ENCODE measurements at regions not wholly inside any gene's neighbourhood (a gene's known extent, or its start where the extent isn't known, plus 50 kb on each side); places are given as distances from the start of the nearest gene placed in this dataset.

- H3K4me1 ChIP-seq (ENCODE audit: insufficient read depth): no peaks in the 10 kb centered on the region
- no peak overlapping the region for H3K9ac ChIP-seq
- H2AFZ ChIP-seq: no peak overlapping the region
- H3K4me2 ChIP-seq (ENCODE audit: unreplicated experiment): no peak overlapping the region
- no peaks in the 10 kb centered on the region for H3K36me3 ChIP-seq (ENCODE audit: low read depth)
- no peak overlapping the region for H3K27ac ChIP-seq
- WGBS, 2 experiments (ENCODE audit: low coverage in 1 of 2, low lambda C conversion rate in 2 of 2, missing lambda C conversion rate in 2 of 2): 56 to 64% methylated on average over 3 of the region's 3 CpGs
- no peak overlapping the region for H3K4me3 ChIP-seq
- H4K20me1 ChIP-seq (ENCODE audit: insufficient read depth): no peaks in the 10 kb centered on the region
- no peaks in the 10 kb centered on the region for H3K27me3 ChIP-seq (replicated peaks; ENCODE audit: insufficient read depth)
- TF ChIP-seq EZH2phosphoT487 (IDR thresholded peaks at IDR 0.05; ENCODE audit: insufficient read depth, low read depth) (no peak), EZH2 (IDR thresholded peaks at IDR 0.05; ENCODE audit: insufficient read depth, poor library complexity, severe bottlenecking) (no peak)
- in situ Hi-C loops (cut with MboI): no loop called here
- no peak for DNase-seq
- no peaks in the 10 kb centered on the region for H3K9me3 ChIP-seq (ENCODE audit: low read depth)
- H3K79me2 ChIP-seq (ENCODE audit: insufficient read depth): no peaks in the 10 kb centered on the region
- no peaks in the 10 kb centered on the region for H3K9me2 ChIP-seq (ENCODE audit: insufficient read depth)
- H3F3A ChIP-seq (ENCODE audit: insufficient read depth): no peaks in the 10 kb centered on the region
Observed at GRCh38 chr11:115715251-115715770, 211.1 kb upstream of the CADM1 start.

GRCh38 chr11:115712296-115712695 lies 208.1 kb upstream of the CADM1 start:
- TF ChIP-seq EZH2phosphoT487 (IDR thresholded peaks at IDR 0.05; ENCODE audit: insufficient read depth, low read depth): no peak
- TF ChIP-seq EZH2 (IDR thresholded peaks at IDR 0.05; ENCODE audit: insufficient read depth, poor library complexity, severe bottlenecking): no peak
- Histone ChIP-seq H3K4me3 (no peak overlapping the region), H4K20me1 (ENCODE audit: insufficient read depth) (no peaks in the 10 kb centered on the region), H3K9ac (no peak overlapping the region), H3K27me3 (replicated peaks; ENCODE audit: insufficient read depth) (no peaks in the 10 kb centered on the region), H3K4me1 (ENCODE audit: insufficient read depth) (no peaks in the 10 kb centered on the region), H3K27ac (no peak overlapping the region), H3K4me2 (ENCODE audit: unreplicated experiment) (no peak overlapping the region), H3K9me3 (ENCODE audit: low read depth) (no peaks in the 10 kb centered on the region), H3K36me3 (ENCODE audit: low read depth) (no peaks in the 10 kb centered on the region), H2AFZ (no peak overlapping the region), H3K79me2 (ENCODE audit: insufficient read depth) (no peaks in the 10 kb centered on the region), H3F3A (ENCODE audit: insufficient read depth) (no peaks in the 10 kb centered on the region), H3K9me2 (ENCODE audit: insufficient read depth) (no peaks in the 10 kb centered on the region)
- in situ Hi-C loops (cut with MboI): no loop called here
- DNase-seq: no peak

- Histone ChIP-seq H3F3A (ENCODE audit: insufficient read depth) (no peaks in the 10 kb centered on the region), H3K36me3 (ENCODE audit: low read depth) (no peaks in the 10 kb centered on the region), H3K4me3 (no peak overlapping the region), H3K9me2 (ENCODE audit: insufficient read depth) (no peaks in the 10 kb centered on the region), H3K4me2 (ENCODE audit: unreplicated experiment) (no peak overlapping the region), H3K27ac (no peak overlapping the region), H3K79me2 (ENCODE audit: insufficient read depth) (no peaks in the 10 kb centered on the region), H3K9ac (no peak overlapping the region), H3K27me3 (replicated peaks; ENCODE audit: insufficient read depth) (no peaks in the 10 kb centered on the region), H3K9me3 (ENCODE audit: low read depth) (no peaks in the 10 kb centered on the region), H3K4me1 (ENCODE audit: insufficient read depth) (no peaks in the 10 kb centered on the region), H2AFZ (no peak overlapping the region), H4K20me1 (ENCODE audit: insufficient read depth) (no peaks in the 10 kb centered on the region)
- WGBS, 2 experiments (ENCODE audit: low coverage in 1 of 2, low lambda C conversion rate in 2 of 2, missing lambda C conversion rate in 2 of 2): 8 to 10% methylated on average over 20 of the region's 20 CpGs
- DNase-seq: no peak
- in situ Hi-C loops (cut with MboI): no loop called here
- TF ChIP-seq EZH2 (IDR thresholded peaks at IDR 0.05; ENCODE audit: insufficient read depth, poor library complexity, severe bottlenecking): no peak
- TF ChIP-seq EZH2phosphoT487 (IDR thresholded peaks at IDR 0.05; ENCODE audit: insufficient read depth, low read depth): no peak
Observed at GRCh38 chr11:115710980-115711379, 206.8 kb upstream of the CADM1 start.

GRCh38 chr11:115710426-115710825 lies 206.2 kb upstream of the CADM1 start:
- Histone ChIP-seq H4K20me1 (ENCODE audit: insufficient read depth) (no peaks in the 10 kb centered on the region), H3K4me3 (no peak overlapping the region), H3K36me3 (ENCODE audit: low read depth) (no peaks in the 10 kb centered on the region), H3F3A (ENCODE audit: insufficient read depth) (no peaks in the 10 kb centered on the region), H3K9ac (no peak overlapping the region), H3K27ac (no peak overlapping the region), H3K9me3 (ENCODE audit: low read depth) (no peaks in the 10 kb centered on the region), H3K27me3 (replicated peaks; ENCODE audit: insufficient read depth) (no peaks in the 10 kb centered on the region), H2AFZ (no peak overlapping the region), H3K79me2 (ENCODE audit: insufficient read depth) (no peaks in the 10 kb centered on the region), H3K4me1 (ENCODE audit: insufficient read depth) (no peaks in the 10 kb centered on the region), H3K9me2 (ENCODE audit: insufficient read depth) (no peaks in the 10 kb centered on the region), H3K4me2 (ENCODE audit: unreplicated experiment) (no peak overlapping the region)
- in situ Hi-C loops (cut with MboI): no loop called here
- TF ChIP-seq EZH2phosphoT487 (IDR thresholded peaks at IDR 0.05; ENCODE audit: insufficient read depth, low read depth): no peak
- no peak for TF ChIP-seq EZH2 (IDR thresholded peaks at IDR 0.05; ENCODE audit: insufficient read depth, poor library complexity, severe bottlenecking)
- no peak for DNase-seq
- 28 to 38% methylated on average over 5 of the region's 5 CpGs for WGBS, 2 experiments (ENCODE audit: low coverage in 1 of 2, low lambda C conversion rate in 2 of 2, missing lambda C conversion rate in 2 of 2)

GRCh38 chr11:115709297-115709696 lies 205.1 kb upstream of the CADM1 start:
- H3K4me1 ChIP-seq (ENCODE audit: insufficient read depth): no peaks in the 10 kb centered on the region
- no peak overlapping the region for H3K4me3 ChIP-seq
- H3K36me3 ChIP-seq (ENCODE audit: low read depth): no peaks in the 10 kb centered on the region
- 34 to 36% methylated on average over 4 to 8 of the region's 8 CpGs for WGBS, 2 experiments (ENCODE audit: low coverage in 1 of 2, low lambda C conversion rate in 2 of 2, missing lambda C conversion rate in 2 of 2)
- H4K20me1 ChIP-seq (ENCODE audit: insufficient read depth): no peaks in the 10 kb centered on the region
- H3K79me2 ChIP-seq (ENCODE audit: insufficient read depth): no peaks in the 10 kb centered on the region
- DNase-seq: no peak
- in situ Hi-C loops (cut with MboI): no loop called here
- no peaks in the 10 kb centered on the region for H3F3A ChIP-seq (ENCODE audit: insufficient read depth)
- no peaks in the 10 kb centered on the region for H3K9me2 ChIP-seq (ENCODE audit: insufficient read depth)
- H2AFZ ChIP-seq: no peak overlapping the region
- no peak overlapping the region for H3K27ac ChIP-seq
- no peaks in the 10 kb centered on the region for H3K27me3 ChIP-seq (replicated peaks; ENCODE audit: insufficient read depth)
- no peak overlapping the region for H3K4me2 ChIP-seq (ENCODE audit: unreplicated experiment)
- TF ChIP-seq EZH2phosphoT487 (IDR thresholded peaks at IDR 0.05; ENCODE audit: insufficient read depth, low read depth) (no peak), EZH2 (IDR thresholded peaks at IDR 0.05; ENCODE audit: insufficient read depth, poor library complexity, severe bottlenecking) (no peak)
- H3K9ac ChIP-seq: no peak overlapping the region
- H3K9me3 ChIP-seq (ENCODE audit: low read depth): no peaks in the 10 kb centered on the region

Measured in GM23248 (cell line).